GM19452 (cell line): ENCODE measurements at regions not wholly inside any gene's neighbourhood (a gene's known extent, or its start where the extent isn't known, plus 50 kb on each side); places are given as distances from the start of the nearest gene placed in this dataset.

Experiments used
- ATAC-seq: cut with Tn5 transposase; IDR thresholded peaks from one replicate; pipeline ENCODE4 v1.9.1; 2021; ENCODE audit not compliant: unreplicated experiment

DNA sequence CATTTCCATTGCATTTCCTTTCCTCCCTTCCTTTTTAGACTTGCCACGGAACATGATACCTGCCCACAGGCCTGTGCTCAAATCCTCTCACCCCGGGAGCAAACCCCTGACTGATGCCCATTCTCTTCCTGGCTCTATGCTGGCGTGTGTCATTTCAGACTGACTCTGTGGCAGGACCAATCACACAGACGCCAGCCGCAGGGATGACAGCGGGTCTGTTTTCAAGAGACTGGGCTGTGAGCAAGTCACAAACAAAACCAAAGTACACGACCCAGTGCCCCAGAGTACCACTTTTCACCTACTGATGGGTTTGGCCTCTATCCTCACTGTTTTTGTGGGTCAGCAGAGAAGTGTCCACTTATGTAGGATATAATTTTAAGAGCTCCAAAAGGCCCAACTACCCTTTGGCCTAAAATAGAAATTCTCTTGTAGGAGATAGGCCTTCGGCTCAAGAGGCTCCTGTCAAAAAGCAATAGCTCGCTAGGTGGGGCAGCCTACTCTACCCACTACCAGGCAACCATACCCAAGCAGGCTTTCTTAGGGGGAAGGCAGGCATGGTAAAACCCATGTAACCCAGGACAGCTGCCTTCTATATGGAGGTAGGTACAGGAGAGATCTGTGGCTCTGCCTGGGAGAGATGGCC is 215.7 kb downstream of the CDC5L start:
- ATAC-seq = no peak

DNA sequence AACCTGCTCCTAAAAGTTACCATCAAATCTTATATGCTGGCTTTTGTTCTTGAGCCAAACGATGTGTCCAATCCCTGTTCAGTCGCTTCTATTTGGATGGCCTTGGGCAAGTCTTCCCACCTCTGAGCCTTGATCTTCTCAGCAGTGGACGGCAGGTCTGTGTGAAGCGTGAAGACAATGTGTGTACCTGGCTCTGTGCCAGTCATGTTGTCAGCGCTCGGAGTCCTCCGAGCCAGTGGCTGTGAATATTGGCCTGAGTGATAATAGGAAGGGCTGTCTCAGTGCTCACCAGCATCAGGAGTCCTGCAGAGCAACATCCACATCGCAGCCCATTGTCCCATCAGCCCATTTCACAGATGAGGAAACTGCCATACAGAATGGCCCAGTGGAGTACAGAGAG is 219.0 kb downstream of the CDC5L start:
- ATAC-seq = no peak

DNA sequence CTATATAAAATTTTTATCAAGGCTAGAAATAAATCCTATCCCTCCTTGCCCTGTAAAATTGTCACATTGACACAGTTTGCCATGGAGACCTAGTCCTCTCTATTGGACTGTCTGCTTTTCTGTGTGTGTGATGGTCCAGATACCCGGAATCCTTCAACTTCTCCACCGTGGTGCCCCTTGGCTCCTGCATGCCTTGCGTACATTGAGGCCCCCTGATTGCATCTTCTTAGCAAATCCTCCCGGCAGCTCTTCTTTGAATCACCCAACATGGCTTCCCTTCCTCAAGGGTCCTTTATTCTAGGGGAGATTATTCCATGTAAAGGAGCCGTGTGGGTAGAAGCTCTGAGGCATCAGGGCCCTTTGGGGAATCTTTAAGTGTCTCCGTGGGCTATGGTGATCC is 219.5 kb downstream of the CDC5L start:
- ATAC-seq = no peak

DNA sequence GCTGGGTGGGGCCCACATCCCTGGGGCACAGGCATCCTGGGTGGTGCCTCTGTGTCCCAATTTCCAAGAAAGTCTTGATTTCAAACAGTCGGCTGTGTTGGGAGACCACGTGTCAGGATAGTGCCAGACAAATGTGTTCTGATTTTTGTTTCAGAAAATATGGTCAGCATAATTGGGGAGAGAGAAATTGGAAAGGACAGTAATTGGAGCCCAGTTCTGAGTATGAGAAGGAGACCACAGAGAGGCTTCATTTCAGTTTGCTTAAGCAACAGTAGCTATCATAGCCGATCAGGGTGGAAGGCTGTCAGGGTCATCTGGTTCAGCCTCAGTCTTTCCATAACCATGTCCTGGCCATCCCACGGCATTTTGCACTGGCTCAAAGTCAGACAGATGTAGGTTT is 220.7 kb downstream of the CDC5L start:
- ATAC-seq = no peak

DNA sequence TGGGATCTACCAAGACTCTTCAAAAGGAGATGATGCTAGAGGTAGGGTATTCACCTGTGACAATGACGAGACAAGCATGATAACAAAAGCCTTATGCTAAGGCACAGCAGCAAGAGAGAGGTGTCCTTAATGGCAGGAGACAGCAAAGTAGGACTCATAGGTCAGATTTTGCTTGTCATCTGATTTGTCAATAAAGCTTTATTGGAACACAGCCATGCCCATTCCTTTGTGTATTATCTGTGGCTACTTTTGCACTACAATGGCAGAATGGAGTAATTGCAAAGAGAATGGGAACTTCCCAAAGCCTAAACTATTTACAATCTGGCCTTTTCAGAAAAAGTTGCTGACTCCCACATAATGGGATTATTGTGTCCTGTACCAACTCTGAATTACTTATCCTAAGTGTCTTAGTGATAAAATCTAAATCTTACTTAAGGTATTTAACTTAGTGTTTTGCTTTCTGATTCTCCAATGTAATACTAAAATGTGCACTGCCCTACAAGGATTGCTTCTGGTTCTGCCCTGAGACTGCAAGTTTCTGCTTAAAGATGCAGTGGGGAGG is 221.6 kb downstream of the CDC5L start:
- no peak for ATAC-seq

DNA sequence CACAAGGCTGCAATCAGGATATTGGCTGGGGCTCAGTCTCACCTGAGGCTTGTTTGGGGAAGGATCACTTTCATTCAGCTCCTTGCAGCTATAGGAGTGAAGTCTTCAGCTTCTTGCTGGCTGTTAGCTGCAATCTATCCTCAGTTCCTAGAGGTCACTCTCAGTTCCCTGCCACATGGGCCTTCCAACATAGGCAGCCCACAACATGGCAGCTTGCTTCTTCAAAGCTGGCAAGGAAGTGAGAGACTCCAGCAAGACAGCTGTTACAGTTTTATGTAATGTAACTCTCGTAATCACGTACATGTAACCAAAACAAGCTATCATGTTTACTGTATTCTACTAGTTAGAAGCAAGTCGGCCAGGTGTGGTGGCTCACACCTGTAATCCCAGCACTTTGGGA is 226.9 kb downstream of the CDC5L start:
- no peak for ATAC-seq

DNA sequence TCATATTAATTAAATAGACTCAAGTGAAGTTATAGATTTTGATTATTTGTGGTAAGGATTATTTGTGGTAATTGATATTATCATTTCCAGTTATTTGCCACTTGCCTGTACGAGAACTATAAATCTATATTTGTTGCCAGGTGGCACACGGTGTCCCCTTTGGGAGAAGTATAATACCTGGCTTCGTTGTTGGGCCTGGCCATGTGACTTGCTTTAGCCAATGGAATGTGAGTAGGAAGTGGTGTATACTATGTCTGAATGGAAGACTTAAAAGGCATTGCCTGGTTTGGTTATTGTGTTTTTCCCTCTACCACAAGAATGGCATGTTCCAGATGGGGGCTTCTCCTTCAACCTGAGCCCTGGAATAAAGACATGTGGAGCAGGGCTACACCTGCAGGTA is 228.1 kb downstream of the CDC5L start:
- no peak for ATAC-seq

DNA sequence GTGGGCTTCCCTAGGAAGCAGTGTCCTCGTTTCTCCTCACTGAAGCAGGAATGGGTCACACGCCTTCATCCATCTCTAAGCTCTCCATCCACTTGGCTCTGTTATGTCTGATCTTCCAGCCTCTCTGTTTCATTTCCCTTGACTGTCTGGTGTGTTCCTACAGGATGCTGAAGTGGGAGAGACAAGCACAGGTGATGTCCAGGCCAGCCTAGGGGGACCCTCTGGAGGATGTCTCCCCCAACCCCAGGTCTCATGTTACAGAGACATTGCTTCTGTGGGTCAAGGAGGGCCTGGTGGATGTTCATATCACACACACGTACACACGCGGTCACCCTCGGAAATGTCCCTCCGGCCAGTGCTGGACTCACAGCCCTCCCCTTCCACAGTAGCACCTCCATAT is 229.9 kb downstream of the CDC5L start:
- ATAC-seq = no peak

DNA sequence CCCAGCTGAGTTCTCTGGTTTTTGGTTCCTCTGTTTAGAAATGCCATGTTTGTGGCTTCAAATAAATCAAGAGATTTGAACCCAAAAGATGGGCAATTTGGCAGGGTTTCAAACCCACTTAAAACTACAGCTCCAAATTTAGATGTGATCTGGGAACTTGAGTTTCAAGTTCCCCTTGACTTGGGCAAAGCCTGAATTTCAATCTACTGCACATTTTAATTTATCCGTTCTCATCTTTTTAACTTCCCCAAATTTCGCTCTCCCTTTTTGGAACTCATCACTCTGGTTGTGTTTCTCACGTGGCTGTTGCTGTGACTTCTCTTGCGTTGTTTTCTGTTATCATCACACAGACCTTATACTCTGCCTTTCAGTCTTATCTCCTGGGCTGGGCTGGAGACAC is 230.9 kb downstream of the CDC5L start:
- ATAC-seq = no peak

DNA sequence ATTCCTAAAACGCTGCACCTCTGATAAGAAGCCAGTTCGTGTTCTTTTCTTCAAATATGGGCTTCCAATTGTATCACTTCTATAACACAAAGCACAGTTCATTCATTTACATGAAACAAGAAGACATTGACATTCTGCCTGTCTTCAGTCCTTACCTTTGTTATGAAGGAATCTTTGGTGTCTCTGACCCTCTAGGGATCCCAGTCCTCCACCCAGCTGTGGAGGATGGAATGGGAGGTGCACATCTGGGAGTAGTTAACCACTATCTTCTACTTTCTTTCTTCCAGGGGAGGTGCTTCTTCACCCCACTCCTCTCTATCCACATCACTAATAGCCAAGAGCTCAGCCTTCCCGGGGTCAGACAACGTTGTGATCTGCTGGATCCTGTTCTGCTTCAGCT is 233.4 kb downstream of the CDC5L start:
- ATAC-seq = no peak

DNA sequence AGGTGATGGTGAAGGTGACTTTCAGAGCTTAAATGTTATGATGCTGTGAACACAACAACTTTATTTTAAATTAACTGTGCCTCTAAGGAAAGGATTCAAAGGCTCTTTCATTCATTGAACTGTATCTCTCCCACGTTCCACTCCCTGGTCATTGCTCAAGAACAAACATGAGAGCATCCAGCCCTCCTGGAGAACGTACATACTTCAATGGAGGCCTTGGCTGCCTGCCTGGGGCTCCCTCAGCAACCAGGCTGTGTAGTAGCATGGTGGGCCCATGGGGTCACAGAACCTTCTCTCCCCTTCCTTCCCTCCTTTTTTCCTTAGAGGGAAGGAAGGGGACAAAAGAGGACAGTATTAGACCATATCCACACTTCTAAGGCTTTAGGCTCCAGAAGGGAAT is 234.3 kb downstream of the CDC5L start:
- ATAC-seq = no peak

DNA sequence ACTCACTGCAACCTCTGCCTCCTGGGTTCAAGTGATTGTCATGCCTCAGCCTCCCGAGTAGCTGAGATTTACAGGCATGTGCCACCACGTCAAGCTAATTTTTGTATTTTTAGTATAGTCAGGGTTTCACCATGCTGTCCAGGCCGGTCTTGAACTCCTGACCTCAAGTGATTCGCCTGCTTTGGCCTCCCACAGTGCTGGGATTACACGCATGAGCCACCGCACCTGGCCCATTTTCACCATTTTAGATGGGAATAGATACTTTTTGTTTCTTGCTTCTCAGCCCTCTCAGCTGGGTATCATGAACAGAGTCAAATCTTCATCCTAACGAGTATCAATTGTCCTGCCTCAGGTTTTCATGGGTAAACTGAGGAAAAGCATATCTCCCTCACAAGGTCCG is 235.0 kb downstream of the CDC5L start:
- ATAC-seq = no peak

DNA sequence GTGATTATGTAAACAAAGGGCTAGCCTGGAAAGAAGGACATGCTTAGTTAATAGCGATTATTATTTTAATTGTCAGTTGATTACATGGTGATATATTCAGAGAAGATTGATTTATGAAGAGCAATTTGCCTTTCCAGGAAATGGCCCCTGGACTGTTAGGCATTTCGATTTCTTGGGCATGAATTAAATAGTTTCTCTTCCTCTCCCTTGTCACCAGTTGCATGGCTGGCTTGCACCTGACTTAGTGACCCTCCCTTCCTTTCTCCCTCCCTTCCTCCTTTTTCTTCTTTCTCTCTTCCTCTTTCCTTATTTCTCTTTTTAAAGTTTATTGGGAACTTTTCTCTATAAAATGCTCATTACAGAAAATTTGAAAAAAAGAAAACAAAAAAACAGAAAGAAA is 235.4 kb downstream of the CDC5L start:
- no peak for ATAC-seq

DNA sequence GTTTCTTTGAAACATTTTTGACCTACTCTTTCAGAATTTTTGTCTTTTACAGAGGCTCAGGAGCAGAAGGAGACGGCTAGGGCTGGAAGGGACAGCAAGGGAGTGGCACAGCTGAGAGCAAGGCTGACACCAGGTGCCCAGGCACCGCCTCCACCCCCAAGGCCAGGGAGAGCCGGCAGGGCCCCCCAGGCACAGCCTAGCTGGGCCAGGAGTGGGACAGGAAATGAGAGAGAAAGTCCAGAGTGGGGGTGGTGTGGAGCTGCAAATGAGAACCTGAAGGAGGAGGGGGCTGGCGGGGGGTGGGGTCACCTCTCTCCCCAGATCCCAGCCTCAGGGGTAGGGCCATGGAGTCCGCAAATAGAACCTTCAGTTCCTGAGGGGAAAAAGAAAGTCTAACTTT is 236.7 kb downstream of the CDC5L start:
- no peak for ATAC-seq

DNA sequence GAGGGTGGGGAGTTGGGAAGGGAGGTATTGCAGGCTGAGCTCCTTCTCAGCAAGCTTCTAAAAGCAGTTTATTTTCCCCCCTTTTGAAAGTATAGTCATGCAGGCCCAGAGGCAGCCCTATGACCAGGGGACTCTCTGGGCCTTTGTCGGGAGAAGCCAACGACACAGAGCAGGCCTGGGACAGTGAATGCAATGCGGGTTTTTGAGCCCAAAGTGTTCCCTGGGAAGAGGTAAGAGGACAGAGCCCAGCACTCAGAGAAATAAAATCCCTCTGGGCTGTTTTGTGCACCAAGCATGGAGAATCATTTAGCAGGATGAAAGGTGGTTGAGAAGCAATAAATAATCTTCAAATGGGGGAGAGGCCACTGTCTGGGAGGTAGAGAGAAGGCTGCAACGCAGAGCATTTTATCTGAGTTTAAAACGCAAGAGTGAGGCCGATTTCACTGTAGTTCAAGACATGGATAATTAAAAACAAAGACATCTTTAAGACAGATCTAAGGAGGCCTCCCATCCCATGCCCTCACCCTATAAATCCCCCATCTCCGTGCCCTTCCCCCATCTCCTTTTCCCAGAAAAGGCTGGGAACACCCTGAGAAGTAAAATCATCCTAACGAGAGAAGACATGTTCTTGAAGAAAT is 237.5 kb downstream of the CDC5L start:
- ATAC-seq = no peak

DNA sequence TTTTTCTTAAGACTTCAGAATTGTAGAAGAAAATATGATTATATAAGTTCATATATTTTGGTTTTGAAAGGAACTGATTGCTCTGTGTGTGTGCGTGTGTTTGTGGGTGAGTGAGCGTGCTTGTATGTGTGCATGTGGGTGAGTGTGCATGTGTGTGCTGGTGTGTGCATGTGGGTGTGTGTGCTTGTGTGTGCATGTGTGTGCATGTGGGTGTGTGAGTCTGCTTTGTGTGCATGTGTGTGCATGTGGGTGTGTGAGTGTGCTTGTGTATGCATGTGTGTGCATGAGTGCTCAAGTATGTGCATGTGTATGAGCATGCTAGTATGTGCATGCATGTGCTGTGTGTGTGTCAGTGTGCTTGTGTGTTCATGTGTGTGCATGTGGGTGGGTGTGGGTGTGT is 238.5 kb downstream of the CDC5L start:
- no peak for ATAC-seq

DNA sequence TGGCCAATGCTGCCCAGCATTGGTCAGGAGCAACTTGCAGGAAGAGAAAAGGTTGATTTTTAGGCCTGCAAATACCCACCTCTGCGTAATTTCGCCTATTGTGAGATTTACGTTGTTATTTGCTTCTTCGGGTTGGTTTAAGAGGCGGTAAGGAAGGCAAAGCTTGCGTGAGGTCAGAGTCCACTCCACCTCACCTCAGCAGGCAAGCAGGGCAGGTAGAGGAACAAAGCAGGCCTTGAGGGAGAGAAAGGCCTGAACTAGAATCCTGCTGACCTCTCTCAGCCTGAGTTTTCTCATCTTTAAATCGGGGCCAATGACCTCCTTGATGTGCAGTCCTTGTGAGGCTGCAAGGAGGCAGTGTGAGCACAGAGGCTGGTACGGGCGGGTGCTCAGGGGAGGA is 239.1 kb downstream of the CDC5L start:
- ATAC-seq = no peak

DNA sequence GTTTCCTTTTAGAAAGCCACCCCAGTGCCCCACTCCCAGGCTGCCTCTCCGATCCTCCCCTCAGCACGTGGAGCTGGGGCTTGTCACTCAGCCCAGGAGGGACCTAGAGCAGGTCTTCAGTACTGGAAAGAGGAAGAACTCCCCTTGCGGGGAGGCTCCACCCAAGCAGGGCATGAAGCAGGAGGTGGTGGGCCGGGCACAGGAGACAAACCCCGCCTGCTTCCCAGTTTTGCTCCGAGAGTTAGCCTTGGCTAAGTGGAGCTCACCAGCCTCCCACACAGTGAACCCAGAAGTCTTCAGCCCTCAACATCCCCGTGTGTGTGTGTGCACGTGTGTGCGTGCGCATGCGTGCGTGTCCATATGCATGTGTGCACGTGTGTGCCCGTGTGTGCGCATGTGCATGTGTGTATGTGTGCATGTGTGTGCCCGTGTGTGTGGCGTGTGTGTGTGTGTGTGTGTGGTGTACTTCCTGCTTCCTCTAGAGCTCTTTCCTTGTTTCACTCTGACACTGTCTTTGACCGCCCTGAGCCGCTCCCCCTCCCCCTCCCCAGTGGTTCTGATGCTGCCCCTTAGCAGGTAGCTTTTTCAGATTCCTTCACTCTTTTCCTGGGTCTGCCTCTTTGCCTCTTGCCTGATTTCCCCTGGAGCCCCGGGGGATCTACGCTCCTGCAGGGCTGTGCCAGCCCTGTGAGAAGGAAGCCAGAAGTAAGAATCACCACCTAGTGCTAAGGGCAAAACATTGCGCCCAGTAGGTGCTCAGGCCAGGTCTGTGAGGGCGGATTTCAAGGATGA is 239.8 kb downstream of the CDC5L start:
- ATAC-seq = no peak

DNA sequence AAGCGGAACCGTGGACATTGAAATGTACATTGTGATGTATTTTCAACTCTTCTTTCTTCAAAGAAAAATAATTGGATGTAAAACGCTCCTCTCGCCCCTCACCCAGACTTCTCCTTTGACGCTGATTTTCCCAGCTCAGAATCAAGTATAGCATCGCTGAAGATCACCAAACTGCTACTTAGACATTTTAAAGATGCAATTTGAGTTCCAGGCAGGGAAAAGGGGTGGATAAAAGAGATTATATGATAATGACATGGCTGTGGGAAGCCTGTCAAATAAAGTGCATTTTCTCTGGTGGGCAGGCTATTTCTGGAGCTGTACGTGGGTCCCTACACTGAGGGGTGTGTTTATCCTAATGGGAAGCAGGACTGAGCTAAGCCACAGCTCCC is 240.4 kb downstream of the CDC5L start:
- no peak for ATAC-seq

DNA sequence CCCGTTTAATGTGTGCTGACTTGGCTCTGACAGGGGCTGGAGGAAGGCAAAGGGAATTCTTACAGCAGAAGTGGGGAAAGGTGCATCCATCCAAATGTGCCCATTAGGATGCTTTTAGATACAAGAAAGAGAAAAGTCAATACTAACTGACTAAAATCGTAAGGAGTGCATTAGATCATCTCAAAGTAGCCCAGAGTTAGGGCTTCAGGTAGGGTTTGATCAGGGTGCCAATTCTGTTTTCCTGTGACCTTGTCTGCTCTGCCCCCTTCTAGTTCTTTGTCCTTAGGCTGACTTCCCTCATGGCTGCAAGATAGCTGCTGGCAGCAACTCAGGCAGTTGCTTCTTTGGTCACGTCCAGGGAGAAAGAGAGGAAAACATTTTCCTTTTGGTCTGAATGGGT is 240.8 kb downstream of the CDC5L start:
- no peak for ATAC-seq

DNA sequence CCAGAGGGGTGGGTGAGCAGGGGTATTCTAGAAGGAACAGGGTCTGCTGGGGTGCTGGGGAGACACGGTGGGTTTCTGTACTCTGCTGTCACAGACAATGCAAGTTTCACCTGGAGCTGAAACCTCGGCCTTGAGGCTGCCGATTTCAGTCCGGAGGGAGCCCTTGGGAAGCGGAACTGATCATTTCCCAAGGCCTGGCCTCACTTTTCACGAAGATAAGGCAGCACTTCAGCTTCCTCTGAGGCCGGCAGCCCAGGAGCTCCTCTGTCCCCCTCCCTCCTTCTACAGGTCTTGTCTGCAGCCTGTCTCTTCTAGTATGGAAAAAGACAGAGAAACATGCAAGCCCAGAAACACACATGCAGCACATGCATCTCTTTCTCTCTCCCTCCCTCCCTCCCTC is 242.1 kb downstream of the CDC5L start:
- no peak for ATAC-seq
